ENCODE measurements at regions not wholly inside any gene's neighbourhood (a gene's known extent, or its start where the extent isn't known, plus 50 kb on each side); places are given as distances from the start of the nearest gene placed in this dataset.

- TF ChIP-seq SP2 (IDR thresholded peaks at IDR 0.05; ENCODE audit: low read length) (no peak), YY1 (IDR thresholded peaks at IDR 0.05; ENCODE audit: low read depth, low read length) (no peak), KDM4A (IDR thresholded peaks at IDR 0.05; ENCODE audit: low read depth, low read length, severe bottlenecking) (no peak), TAF1 (IDR thresholded peaks at IDR 0.05; ENCODE audit: low read depth, low read length) (no peak), GABPA (IDR thresholded peaks at IDR 0.05; ENCODE audit: borderline replicate concordance, insufficient read depth, low read length) (no peak), USF2 (IDR thresholded peaks at IDR 0.05; ENCODE audit: low read length) (no peak), SAP30 (IDR thresholded peaks at IDR 0.05; ENCODE audit: insufficient read depth, insufficient replicate concordance, low read length) (no peak), KDM1A (IDR thresholded peaks at IDR 0.05; ENCODE audit: borderline replicate concordance, low read length) (no peak), SIX5 (IDR thresholded peaks at IDR 0.05; ENCODE audit: low read depth, low read length) (no peak)
These were observed 424.6 kb downstream of the MED10 start (continued) for GRCh38 chr5:5953584-5954274.

Data from H1 (cell line).